GM19043 (cell line): ENCODE measurements at regions not wholly inside any gene's neighbourhood (a gene's known extent, or its start where the extent isn't known, plus 50 kb on each side); places are given as distances from the start of the nearest gene placed in this dataset.
"Not testable (repeated sequence)": the region's sequence is repeated elsewhere in the genome, so short reads cannot be mapped to it uniquely, and the experiment has no call there.

Experiments used
- ATAC-seq: cut with Tn5 transposase; IDR thresholded peaks from one replicate; pipeline ENCODE4 v1.9.1; 2021; ENCODE audit warnings: low read depth; ENCODE audit not compliant: unreplicated experiment

DNA sequence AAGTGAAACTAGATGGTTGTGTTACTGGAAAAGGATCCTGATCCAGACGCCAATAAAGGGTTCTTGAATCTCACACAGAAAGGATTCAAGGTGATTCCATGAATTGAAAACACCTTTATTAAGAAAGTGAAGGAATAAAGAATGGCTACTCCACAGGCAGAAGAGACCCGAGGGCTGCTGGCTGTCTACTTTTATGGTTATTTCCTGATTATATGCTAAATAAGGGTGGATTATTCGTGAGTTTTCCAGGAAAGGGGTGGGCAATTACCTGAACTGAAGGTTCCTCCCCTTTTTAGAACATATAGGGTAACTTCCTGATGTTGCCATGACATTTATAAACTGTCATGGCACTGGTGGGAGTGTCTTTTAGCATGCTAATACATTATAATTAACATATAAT, 50.9 kb upstream of the WARS2 start:
- no peak for ATAC-seq

GRCh38 chr1:119204197-119204960, 63.9 kb upstream of the WARS2 start:
- ATAC-seq: no peak

DNA sequence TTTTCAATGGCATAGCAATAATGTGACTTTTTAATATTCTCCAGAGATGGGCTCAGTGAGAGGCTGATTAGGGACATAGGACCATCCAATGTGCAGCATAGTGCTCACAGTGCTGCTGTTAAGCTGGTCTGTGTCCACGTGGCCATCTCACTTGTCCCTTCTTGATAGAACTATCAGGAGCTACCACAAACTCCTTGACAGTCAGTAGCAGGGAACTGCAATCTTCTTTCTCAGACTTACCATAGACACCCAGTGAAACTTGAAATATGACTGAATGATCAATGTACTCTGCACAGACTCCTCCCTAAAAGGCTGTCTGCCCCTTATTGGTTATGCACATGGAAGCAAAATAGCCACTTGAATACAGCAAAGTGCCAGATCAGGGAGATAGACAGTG, 64.5 kb upstream of the WARS2 start:
- ATAC-seq: no peak

DNA sequence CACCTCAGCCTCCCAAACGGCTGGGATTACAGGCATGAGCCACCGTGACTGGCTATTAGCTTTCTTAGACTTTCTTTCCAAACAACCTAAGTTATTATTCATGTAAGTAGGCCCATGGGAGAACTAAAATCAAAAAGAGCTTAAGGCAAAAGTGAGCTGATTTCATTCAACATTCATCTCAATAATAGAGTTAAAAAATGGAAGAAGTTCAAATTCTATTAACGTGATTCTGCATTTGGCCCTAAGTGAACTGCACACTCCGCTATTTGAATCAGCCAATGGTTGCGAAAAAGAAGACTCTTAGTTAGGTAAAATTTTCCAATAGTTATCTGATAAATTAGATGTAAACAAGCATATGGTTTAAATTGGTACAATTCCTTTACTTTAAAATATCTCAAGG, 68.6 kb upstream of the WARS2 start:
- no peak for ATAC-seq

DNA sequence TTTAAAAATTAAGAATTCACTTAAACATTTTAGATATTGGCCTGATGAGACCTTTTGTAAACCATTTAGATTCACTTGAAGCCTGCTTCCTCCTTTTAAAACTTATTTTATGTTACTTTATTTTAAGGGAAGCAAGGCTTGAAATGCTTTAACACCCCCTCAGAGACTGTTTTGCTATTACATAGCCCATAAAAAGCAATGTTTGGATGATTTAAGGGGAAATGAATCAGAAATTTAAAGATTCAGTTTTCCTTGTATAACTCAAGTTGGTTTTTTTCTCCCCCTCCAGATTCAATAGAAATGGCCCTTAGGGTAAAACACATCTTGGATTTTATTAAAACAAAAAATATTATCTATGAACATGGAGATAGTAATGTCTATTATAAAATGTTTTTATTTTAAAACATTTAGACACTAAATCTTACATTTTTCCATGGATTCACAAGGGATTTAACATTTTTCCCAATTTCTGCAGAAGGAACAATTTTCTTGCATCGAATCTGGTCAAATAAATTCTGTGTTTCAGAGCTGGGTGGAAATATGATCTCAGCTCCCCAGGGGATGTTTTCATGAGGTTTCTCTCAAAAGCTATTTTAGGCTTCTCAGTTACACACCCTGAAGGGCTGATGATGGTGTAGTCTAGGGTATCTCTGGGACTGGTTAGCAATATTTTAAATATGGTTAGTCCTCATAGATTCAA, 69.3 kb upstream of the WARS2 start:
- ATAC-seq: no peak

GRCh38 chr1:119210296-119210649, 69.8 kb upstream of the WARS2 start:
- ATAC-seq: no peak

GRCh38 chr1:119213213-119213612, 72.8 kb upstream of the WARS2 start:
- ATAC-seq: not testable (repeated sequence)

GRCh38 chr1:119214961-119215360, 74.5 kb upstream of the WARS2 start:
- ATAC-seq: not testable (repeated sequence)

- no peak for ATAC-seq
These were observed 76.9 kb upstream of the WARS2 start for GRCh38 chr1:119217309-119217828.

- no peak for ATAC-seq
These were observed 79.3 kb upstream of the WARS2 start for GRCh38 chr1:119219711-119220110.

DNA sequence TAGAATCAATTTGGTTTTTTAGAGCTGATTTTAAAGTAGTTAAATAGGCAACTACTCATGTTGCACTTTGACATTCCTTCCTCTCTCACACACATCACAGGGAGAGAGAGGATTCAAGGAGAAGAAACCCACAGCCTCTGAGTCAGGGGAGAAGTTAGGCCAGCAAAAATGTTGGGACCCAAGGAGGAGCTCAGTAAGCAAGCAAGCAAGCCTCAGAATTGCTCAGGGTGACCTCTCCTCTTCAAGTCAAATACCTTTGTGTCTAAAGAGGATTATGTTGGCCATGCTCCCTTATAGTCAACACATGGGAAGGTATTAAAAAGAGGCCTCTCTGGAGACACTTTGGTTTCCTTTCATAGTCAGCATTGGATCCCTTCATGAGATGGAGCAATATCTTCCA, 80.5 kb upstream of the WARS2 start:
- ATAC-seq: no peak

GRCh38 chr1:119222271-119222670, 81.8 kb upstream of the WARS2 start:
- no peak for ATAC-seq

GRCh38 chr1:119225265-119225664, 84.8 kb upstream of the WARS2 start:
- ATAC-seq: no peak

- ATAC-seq: no peak
These were observed 85.4 kb upstream of the WARS2 start for GRCh38 chr1:119225831-119226230.

DNA sequence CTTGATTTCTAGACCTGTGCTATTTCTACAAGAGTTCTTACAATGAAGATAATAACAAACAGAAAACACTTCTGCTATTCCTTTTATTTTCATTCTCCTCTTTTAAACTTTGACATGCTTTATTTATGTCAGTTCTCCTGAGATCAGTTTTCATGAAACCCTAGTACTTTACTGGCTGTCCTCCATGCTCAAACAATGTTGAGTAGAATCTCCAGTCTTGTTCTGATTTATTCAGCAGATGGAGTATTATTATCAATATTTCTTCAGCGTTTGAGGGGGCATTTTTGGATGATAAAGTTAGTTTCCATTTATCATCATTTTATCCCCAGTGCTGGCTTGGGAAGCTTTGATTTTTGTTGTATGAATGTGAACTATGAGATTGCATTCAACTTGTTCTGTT, 85.9 kb upstream of the WARS2 start:
- no peak for ATAC-seq

DNA sequence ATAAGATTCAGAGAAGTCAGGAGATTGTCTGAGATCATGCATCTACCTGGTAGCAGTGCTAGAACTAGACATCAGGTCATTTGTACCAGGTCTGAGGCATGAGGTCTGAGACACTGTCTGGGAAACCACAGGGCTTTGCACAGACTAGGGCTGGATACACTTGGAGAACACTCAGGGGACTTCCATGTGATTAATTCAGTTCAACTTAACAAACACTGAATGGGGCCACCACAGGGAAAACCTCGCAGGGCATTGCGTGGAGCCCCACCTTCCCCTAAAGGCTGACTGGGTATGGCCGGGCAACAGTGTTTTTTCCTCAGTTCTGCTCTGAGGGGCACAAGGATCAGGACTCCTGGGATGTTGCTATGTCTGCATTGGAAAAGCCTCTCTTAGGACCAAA, 86.5 kb upstream of the WARS2 start:
- ATAC-seq: no peak

GRCh38 chr1:119227456-119227855, 87.0 kb upstream of the WARS2 start:
- no peak for ATAC-seq

DNA sequence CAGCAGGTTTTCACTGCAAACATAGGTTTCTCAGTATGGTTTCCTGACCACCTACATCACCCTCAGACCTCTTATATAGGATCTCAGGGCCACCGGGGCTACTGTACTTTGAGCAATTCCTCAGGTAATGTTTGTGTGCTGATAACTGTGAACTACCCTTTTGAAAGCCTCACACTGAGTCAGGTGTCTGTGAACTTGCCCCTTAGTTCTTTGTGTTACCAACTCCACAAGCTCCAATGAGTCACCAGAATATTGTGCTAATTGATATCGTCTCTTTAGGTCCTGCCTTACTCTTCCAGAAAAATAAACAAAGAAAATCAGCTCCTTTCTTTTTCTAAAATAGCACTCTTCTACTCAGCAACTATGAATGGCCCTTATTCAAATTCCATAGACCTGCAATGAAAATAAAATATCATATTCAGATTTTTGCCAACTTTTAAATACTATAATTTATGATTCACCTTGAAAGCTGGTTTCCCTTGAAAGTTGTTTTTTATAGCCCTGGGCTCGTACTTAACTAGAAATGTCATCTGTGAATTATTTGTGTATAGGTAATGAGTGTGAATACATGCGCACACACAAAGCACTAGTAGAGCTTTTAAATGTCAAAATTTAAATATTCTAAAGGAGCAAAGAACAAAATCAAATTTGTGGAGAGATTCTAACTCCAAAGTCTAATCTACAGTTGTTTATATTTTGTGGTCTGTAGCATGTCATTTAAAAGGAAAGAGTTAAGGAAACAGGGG, 88.1 kb upstream of the WARS2 start:
- no peak for ATAC-seq

- ATAC-seq: no peak
These were observed 94.7 kb upstream of the WARS2 start for GRCh38 chr1:119235120-119235519.

DNA sequence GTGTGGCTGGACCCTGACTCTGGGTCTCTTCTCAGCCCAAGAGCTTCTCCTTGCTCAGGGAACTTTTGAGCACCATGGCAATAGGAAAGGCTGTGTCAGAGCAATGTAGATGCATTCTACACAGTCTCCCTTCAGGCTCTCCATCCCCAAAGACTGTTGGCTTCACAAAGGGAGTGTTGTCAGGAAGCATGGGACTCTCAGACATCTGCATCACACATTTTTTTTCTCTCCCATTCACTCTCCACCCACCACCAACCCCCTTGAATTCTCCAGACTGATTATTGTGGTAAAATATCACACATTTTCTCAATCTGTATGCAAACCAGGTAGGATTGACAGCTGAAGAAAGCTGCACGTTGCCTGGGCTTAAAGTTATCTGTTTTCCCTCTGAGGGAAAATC, 105.4 kb upstream of the WARS2 start:
- ATAC-seq: no peak

GRCh38 chr1:119249283-119249682, 108.8 kb upstream of the WARS2 start:
- ATAC-seq: no peak
